ENCODE measurements at regions not wholly inside any gene's neighbourhood (a gene's known extent, or its start where the extent isn't known, plus 50 kb on each side); places are given as distances from the start of the nearest gene placed in this dataset.

GRCh38 chr16:48680881-48681280 is 70.9 kb upstream of the N4BP1 start:
- TF ChIP-seq CTCF (IDR thresholded peaks at IDR 0.05) (no peak), POLR2A (IDR thresholded peaks at IDR 0.05) (no peak)

Data from esophagus squamous epithelium (tissue), 4 donors.